SKM-1 (cell line): ENCODE measurements at regions not wholly inside any gene's neighbourhood (a gene's known extent, or its start where the extent isn't known, plus 50 kb on each side); places are given as distances from the start of the nearest gene placed in this dataset.

Source experiments
- DNase-seq: peaks from one replicate; lab custom pipeline; 2025; ENCODE audit not compliant: unreplicated experiment; lab: John Stamatoyannopoulos, UW

DNA sequence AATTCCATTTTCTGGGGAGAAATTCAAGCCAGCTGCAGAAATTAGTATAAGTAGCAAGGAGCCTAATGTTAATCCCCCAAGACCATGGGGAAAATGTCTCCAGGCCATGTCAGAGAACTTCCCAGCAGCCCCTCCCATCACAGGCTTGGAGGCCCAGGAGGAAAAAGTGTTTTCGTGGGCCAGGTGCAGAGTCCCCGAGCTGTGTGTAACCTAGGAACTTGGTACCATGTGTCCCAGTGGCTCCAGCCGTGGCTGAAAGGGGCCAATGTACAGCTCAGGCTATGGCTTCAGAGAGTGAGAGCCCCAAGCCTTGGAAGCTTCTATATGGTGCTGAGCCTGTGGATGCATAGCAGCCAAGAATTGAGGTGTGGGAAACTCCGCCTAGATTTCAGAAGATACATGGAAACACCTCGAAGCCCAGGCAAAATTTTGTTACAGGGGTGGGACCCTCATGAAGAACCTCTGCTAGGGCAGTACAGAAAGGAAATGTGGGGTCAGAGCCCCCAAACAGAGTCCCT is 286.3 kb downstream of the MATN1 start:
- DNase-seq, result no peak

DNA sequence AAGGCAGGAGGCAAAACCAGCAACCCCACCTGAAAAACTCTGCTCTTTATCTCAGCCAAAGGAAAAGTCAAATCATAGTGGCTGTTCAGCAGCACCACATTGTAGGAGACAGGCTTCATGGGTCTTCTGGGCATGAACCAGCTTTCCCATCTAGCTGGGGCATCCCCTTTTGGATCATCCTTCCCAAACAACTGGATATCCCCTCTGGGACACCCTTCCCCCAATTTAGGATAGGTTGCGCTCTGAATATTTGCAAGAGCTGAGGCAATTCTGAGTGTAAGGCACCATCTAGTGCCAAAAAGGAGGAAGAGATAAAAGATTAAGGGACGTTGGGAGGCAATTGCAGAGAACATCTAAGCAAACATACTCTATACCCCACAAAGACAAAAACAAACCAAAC is 295.8 kb downstream of the MATN1 start:
- DNase-seq, result no peak

DNA sequence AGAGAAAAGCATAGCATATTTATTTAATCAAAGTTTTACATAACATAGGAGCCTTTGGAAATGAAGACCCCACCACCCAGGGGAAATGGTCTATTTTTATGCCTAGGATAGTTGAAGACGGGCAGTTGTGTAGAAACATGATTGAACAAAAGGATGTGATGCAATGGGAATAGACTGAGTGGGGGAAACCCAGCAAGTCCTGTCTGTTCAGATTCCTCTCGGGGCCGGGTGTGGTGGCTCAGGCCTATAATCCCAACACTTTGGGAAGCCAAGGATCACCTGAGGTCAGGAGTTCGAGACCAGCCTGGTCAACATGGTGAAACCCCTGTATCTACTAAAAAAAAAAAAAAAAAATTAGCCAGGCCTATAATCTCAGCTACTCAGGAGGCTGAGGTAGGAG is 298.3 kb downstream of the MATN1 start:
- no peak for DNase-seq

DNA sequence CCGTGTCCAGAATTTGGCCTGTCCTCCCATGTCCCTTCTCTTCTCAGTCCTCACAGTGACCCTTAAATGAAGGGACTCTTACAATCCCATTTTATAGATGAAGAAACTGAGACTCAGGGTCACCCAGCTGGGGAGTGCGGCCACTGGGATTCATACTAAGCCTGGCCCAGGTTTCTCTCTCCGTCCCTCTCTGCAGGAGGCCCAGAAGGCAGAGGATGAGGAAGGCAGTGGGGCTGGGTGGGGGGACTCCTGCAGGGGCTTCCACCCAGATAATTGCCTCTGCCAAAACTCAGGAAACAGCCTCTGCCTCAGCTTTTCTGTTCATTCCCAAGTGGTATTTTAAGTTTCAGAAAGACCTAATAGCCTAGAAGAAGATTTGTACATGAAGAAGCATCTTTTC is 299.8 kb downstream of the MATN1 start:
- DNase-seq, result no peak

DNA sequence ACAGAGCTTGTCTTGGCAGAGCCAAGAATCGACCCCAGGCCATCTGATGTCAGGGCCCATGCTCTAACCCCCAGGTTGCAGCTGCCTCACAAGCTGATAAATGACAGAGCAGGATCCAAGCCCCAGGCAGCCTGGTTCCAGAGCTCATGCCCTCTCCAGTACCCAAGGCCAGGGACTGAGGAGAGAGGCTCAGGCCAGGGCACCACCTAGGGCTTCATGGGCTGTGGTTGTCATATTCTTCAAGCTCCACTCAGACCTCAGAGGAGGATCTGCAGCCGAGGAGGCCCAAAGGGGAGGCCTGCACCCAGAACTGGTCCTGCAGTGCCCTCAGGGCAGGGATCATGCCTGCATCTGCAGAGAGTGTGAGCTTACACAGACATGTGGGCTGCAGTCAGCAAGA is 301.1 kb downstream of the MATN1 start:
- DNase-seq, result no peak

DNA sequence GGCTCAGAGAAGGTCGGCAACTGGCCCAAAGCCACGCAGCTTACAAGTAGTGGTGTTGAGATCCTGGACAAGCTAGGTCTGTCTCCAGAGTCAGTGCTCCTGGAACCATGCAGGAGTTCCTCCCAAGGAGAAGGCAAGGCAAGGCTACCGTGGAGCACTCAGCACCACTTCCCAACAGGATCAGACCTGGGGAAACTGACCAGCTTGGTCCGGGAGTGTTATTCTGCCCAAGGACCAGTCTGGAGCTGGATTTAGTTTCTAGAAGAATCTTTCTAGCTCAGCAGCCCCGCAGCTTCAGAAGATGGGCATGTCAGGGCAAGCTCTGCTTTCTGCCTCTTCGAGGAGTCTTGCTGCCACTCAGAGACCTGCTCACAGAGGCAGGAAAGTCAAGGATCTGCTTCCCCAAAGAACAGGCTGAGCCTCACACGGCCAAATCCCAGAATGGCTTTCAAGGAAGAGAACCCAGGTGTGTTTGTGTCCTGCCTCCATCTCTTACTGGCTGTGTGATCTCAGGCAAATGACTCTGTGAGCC is 302.8 kb downstream of the MATN1 start:
- DNase-seq, result no peak

DNA sequence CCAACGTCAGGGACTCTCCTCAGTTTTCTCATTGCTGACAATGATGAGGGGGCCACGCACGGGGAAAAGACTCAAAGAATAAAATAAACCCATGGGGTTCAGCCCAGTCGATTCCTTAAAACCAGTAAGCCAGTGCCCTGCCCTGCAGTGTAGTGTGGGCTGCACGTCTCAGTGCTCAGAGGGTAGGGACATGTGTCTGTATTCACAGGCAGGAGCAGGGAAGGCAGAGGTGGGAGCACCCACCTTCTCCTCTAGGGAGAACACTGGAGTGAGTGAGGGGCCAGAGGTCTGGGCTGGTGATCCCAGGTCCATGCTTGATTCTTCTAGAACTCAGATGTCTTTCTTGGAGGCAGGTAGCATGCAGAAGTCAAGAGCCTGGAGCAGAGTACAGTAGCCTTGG is 303.6 kb downstream of the MATN1 start:
- DNase-seq, result no peak

DNA sequence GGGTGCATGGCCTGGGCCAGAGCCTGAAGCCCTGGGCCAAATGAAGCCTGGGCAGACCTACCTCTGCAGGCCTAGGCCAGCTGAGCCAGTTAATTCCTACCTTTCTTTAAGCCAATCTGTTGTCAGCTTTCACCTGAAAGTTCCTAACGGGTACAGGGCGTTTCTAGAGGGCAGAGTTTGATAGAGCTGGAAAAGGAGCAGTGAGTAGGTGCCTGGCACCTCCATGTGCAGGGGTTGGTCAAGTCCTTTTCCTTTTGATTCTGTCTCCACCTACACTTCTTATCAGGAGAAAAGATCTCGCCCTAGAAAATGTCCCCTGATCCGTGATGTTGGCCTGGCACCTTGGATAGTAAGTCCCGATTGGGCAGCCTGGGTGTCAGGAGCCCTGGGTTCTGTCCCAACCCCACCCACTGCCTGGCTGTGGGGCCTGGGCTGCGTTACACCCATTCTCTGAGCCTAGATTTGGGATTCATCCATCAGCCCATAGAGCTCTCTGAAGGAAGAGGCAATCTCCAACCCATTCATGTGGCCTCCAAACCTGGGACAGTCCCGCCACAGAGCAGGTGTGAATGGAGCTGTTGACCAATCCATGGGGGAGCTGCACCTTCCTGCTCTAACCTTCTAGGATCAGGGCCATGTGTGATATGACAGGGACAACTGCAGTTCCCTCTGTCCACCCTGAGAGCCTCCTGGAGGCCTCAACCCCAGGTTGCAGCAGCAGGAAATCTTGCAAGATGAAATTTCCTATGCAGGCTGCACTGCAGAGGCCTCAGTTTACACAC is 304.3 kb downstream of the MATN1 start:
- DNase-seq, result no peak

DNA sequence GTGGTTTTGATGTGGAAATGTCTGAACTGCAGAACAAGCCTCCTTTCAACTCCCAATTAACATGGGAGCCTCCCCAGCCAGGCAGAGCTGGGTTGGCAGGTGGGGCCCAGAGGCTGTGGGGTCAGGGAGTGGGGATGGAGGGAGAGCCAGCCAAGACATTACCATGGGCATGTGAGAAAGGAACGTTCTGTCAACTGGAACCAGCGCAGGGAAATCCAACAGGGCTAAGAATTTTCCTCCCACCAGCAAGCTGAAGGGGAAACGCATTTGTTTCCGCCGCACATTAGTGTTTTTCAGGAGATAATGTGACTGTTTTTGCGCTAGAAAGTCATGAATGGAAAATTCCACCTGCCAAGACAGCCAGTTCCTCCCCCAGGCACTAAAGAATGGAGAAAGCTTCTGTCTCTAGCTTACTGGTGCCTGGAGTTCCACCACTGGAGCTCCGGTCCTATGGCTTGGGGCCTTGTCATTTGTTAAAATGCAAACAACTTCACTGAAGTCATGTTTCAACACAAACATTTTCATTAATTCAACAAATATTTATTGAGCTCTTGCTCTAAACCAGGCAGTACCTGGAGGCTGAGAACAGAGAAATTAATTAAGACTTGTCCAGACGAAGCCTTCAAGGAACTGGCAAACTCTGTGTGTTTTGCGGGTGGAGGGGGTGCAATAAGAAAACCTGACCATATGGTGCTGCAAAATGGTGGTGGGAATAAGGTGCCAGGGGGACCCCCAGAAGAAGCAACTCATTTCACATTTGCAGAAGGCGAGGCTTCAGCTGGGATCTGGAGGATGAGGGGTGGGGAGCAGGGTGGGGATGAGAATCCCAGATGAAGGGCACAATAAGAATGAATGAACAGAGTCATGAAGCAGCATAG is 305.1 kb downstream of the MATN1 start:
- no peak for DNase-seq

DNA sequence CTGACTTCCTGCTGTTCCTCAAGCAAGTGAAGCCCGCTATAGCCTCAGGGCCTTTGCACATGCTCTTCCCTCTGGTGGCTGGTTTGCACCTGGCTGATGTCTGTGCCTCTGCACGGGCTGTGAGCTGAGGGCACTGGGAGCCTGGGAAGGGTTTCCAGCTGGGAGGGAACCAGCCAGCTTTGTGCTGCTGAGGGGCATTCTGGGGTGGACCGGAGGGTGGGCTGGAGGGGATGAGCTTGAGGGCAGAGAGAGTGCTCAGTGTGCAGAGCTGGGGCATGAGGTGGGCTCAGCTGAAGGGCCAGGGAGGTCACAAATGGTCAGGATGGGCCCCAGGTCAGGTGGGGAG is 305.7 kb downstream of the MATN1 start:
- DNase-seq, result no peak

DNA sequence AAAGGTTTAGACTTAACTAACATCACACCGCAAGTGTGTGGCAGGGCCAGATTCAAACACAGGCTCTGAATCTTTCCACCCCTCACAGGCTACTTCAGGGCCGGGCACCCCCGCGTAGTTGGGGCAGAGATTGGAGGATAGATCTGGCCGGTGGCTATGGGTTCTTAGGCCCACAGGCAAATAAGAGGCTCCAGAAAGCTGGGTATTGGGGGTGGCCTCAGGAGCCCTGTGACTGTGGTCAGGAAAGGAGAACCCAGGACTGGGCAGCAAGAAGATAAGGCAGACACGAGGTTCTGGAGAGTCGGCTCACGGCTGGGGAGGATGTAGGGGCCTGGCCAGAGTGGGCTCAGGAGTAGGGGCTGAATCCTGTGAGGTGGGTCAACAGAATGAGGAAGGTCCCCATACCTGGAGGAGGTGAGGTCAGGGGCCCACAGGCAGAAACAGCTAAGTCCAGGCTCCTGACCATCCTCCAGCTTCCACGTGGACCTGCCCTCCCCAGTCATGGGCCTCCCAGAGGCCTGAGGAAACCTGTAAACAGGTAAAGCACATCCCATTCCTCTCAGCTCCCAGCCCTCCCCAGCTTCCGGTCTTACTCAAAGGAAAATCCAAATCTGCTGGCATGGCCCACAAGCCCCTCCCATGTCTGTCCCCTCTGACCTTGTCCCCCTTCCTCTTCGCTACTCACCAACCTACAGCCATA is 306.2 kb downstream of the MATN1 start:
- no peak for DNase-seq

DNA sequence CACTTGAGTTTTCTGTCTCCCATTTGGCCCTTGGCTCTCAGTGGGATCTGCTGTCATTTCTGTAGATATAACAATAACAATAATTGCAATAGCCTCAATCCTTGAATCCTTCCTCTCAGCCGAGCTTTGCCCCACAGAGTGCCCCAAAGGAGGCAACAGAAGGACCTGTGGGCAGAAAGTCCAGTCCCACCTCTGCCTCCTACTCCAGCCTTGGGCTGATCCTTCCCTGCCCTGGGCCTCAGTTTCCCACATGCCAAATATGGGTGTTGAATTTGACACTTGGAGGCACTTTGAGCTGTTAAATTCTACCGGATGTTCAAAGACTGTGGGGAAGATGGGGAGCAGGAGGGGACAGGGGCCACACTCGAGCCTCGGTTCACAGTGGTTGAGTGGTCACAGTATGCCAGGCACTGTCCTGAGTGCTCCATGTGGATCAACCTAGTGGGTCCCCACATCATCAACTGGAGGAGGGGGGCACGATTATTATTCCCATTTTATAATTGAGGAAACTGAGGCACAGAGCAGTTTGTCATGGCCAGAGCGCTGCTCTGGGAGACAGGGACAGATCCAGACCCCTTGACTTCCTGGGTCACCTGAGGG is 307.1 kb downstream of the MATN1 start:
- no peak for DNase-seq

DNA sequence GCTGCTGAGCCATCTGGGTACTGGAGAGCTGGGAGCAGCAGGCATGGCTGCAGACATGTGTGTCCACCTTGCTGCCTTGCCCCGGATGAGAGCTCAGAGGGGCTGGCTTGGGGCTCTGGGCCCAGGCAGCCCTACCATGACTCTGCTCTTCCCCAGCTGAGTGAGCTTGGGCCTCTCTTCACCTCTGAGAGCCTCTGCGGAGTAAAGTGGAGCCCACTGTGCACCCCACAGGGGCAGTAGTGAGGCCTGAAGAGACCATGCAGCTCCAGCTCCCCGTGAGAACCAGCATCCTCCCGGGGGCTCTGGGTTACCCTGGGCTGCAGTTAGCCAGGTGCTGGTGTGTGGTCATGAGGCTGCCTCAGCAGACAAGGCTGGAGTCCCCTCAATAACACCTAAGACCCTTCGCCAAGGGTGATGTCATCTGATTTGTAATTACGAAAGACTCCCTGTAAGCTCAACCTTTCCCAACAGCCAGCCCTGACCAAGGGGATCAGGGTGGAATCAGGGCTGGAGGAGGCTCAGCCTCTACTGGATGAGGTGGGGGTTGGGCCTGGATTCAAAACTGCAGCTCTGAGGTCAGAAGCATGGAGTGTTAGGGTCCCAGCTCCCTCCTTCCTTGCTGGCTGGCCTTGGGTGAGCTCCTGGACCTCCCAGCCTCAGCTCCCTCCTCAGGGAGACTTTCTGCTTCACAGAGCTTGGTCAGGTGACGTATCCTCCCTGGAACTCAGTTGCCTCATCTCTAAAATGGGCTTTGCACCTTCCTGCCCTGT is 308.0 kb downstream of the MATN1 start:
- no peak for DNase-seq

DNA sequence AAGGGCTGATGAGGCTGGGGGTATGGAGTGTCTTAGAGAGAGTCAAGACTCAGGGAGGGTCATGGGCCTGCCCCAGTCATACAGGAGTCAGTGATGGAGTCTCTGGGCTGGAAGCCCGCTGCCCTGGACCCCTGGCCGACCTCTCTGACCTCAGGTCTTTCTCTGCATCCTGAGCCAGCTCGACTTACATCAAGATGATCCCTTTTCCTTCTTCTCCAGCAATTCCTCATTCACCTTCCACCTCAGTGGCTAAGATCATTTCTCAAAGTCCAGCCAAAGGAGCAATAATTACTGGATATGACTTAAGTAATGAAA is 308.6 kb downstream of the MATN1 start:
- DNase-seq, result no peak

DNA sequence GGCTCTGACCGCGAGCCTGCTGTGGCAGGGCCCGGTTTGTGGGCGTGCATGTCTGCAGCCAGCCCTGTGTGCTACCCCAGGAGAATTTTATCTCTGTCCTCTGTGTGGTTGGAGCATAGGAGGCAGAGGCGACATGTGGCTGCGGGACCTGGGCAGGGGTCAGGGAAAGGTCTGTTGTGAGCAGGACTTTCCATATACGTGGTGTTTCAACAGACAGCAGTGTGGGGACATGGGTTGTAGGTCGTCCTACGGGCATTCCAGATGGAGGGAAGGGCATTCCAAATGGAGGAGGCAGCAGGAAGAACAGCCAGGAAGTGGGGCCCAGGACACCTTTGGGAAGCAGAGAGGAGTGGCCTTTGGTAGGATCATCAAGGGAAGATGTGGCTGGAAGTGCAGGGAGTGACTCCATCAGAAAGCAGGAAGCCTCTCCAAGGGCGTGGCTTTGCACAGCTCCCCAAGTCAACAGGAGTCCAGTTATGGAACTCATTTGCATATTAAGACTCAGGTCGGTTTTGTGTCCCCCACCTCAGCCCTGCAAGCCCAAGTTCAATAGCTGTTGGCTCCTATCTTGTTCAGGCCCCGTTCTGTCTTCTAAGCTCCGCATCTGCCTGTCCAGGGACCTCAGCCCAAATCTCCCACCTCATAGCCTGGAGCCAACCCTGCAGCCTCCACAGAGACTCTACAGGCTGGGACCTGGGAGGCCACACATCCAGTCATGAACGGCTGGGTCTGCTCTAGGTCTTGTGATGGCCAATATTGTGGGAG is 309.1 kb downstream of the MATN1 start:
- DNase-seq, result no peak

DNA sequence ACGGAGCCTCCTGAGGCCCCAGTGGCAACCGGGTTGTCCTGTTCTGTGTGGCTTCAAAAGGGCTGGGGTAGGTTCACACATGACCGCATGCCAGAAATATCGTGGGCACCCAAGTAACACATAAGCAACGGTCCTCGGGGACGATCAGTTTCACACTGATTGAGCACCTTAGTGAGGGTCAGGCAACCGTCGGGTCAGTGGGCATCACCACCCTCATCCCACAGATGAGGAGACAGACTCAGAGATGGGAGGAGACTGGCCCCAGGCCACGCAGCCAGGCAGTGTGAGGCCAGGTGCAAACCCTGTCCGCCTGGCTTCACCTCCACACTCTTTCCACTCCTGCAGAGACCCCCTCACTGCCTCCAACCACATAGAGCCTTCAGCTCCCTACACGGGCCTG is 309.8 kb downstream of the MATN1 start:
- DNase-seq, result no peak

DNA sequence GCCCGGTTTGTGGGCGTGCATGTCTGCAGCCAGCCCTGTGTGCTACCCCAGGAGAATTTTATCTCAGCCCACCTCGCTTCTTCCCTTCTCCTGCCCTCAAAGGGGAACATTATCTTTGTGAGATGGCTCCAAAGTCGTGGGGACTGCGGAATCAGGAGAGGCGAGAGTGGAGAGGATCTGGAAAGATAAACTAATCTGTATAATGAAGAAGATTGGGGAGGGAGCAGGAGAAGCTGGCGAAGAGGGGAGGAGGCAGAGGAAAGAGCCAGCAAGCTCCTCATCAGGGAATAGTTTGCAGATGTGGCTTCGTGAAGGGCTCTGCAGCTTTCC is 310.3 kb downstream of the MATN1 start:
- no peak for DNase-seq

DNA sequence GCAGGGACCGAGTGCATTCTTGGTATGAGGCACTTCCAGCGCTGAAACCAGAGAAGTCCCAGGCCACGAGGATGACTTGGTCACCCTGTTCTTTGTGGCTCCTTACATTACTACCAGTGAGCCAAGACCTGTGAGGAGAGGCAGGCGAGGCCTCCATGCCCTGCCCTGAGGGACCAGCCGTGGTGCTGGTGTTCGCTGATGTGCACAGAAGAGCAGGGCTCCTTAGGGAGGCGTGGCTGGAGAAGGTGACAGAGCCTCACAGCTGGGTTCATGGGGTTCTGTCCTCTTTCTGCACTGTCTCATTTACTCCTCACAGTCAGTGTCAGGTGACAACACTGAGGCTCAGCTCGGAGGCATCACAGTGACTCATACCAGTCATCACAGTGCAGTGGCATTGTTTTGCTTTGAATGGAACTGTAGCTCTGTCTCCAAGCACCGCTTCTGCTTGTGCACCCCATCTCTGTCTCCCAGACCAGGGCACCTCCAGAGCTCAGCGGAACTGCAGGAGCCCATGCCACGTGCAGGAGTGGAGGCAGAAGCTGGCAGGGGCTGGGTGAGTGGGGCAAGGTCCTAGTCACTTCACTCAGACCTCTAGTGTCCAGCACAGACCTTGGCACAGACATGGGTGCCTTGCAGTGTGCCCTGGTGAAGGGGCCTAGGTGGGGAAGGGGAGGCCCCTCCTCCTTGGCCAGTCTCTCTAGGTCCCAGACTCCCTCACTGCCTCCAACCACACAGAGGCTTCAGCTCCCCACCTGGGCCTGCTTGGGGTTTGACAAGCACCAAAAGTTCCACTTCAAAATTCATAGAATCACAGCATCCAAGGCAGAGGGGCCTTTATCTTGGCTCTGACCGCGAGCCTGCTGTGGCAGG is 310.9 kb downstream of the MATN1 start:
- no peak for DNase-seq

DNA sequence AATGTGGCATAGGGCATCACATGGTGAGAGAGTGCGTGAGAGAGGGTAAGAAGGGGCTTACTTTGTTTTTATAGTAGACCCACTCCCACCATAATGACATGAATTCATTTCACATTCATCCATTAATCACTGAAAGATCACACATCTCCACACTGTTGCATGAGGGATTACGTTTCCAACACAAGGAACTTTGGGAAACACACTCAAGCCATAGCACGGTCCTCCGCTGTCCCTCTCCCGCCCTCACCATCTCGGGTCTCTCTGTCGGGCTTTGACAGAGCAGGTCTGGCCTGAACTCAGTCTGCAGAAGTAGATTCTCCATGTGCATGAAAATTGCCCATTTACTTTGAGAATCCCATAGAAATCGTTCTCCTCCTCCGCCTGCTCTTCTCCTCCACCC is 312.2 kb downstream of the MATN1 start:
- DNase-seq, result no peak
